Thyroid gland (tissue), 4 donors: ENCODE measurements at regions not wholly inside any gene's neighbourhood (a gene's known extent, or its start where the extent isn't known, plus 50 kb on each side); places are given as distances from the start of the nearest gene placed in this dataset.

ENCODE experiments used
- POLR2A ChIP-seq, 2 donors: fragments of 450-650 bp; IDR thresholded peaks; one replicate each; pipeline ENCODE4 v1.6.1; 2017; ENCODE audit warnings: antibody characterized with exemption in 2 of 2, mild to moderate bottlenecking in 2 of 2, moderate library complexity in 1 of 2
- TF ChIP-seq, protein P1 (sequence below), 6 experiments: fragments of 200-600 bp in 3 of 6; fragments of 450-650 bp in 3 of 6; sonication (generic) in 3 of 6; IDR thresholded peaks; one replicate each; pipeline ENCODE4 v1.5.1; 2016 to 2019; ENCODE audit warnings: antibody characterized with exemption in 6 of 6, mild to moderate bottlenecking in 2 of 6, inconsistent platforms in 1 of 6, moderate library complexity in 1 of 6

DNA sequence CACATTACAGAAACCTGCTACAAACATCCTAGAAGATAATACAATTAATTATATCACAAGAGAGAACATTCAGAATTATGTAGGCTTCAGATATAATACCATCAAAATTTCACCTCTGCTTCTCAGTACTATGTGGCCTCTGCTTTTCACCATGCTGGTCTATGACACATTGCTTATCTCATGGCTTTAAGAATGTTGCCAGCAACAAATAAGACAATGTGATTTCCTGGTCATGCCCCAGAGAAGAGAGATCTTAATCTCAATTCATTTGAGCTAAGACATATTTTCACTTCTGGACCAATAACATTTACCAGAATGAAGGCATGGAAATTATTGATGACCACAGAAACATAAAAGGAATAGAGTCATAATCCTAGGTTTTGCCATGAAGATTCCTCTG, 1233.4 kb upstream of the ADGRL3 start:
- TF ChIP-seq, protein P1, sequence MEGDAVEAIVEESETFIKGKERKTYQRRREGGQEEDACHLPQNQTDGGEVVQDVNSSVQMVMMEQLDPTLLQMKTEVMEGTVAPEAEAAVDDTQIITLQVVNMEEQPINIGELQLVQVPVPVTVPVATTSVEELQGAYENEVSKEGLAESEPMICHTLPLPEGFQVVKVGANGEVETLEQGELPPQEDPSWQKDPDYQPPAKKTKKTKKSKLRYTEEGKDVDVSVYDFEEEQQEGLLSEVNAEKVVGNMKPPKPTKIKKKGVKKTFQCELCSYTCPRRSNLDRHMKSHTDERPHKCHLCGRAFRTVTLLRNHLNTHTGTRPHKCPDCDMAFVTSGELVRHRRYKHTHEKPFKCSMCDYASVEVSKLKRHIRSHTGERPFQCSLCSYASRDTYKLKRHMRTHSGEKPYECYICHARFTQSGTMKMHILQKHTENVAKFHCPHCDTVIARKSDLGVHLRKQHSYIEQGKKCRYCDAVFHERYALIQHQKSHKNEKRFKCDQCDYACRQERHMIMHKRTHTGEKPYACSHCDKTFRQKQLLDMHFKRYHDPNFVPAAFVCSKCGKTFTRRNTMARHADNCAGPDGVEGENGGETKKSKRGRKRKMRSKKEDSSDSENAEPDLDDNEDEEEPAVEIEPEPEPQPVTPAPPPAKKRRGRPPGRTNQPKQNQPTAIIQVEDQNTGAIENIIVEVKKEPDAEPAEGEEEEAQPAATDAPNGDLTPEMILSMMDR (IDR thresholded peaks at IDR 0.05): no peak
- no peak for TF ChIP-seq POLR2A (IDR thresholded peaks at IDR 0.05)
